ENCODE measurements at regions not wholly inside any gene's neighbourhood (a gene's known extent, or its start where the extent isn't known, plus 50 kb on each side); places are given as distances from the start of the nearest gene placed in this dataset.

- no peak overlapping the region for H3K4me2 ChIP-seq (ENCODE audit: low read depth, low read length)
- intact Hi-C loops (cut with micrococcal nuclease; ENCODE audit: unreplicated experiment) (no loop called here), in situ Hi-C loops (cut with HindIII; ENCODE audit: extremely low pct_ligation_motif_present, low pct_unique_long_range_greater_than_20kb) (no loop called here)
- H3K4me1 ChIP-seq (ENCODE audit: insufficient read depth, low read length), result no peaks in the 10 kb centered on the region
- H4K20me1 ChIP-seq (ENCODE audit: insufficient read depth, low read length), result no peaks in the 10 kb centered on the region
- DNase-seq (ENCODE audit: low spot score) (no peak), FAIRE-seq (no peak), ATAC-seq (no peak)
- no TSS peak for BruUV-seq (replicated peaks)
- no peaks in the 10 kb centered on the region for H3K79me2 ChIP-seq (ENCODE audit: insufficient read depth, low read length)
- ChIA-PET CTCF (ENCODE audit: low intra/inter-chr PET ratio, low total read pairs) (no interaction called here), POLR2A (no interaction called here)
- no peaks in the 10 kb centered on the region for H3K27me3 ChIP-seq (ENCODE audit: control insufficient read depth in 1 of 2, insufficient read depth in 2 of 2, low read length in 2 of 2)
- no peak for TF ChIP-seq SMAD9 (CRISPR knock-in tag; IDR thresholded peaks at IDR 0.05)
- TF ChIP-seq ZNF878 (CRISPR knock-in tag; IDR thresholded peaks at IDR 0.05), result no peak
- no peak for TF ChIP-seq E2F1 (CRISPR knock-in tag; IDR thresholded peaks at IDR 0.05)
- no peak for TF ChIP-seq ZNF136 (CRISPR knock-in tag; IDR thresholded peaks at IDR 0.05; ENCODE audit: low read depth)
- no peak for TF ChIP-seq SMC3 (IDR thresholded peaks at IDR 0.05; ENCODE audit: low read length)
- TF ChIP-seq GATAD2A (CRISPR knock-in tag; IDR thresholded peaks at IDR 0.05), result no peak
- no peak for TF ChIP-seq KLF9 (CRISPR knock-in tag; IDR thresholded peaks at IDR 0.05; ENCODE audit: low read depth)
- no peak for TF ChIP-seq NFKB2 (CRISPR knock-in tag; IDR thresholded peaks at IDR 0.05; ENCODE audit: borderline replicate concordance)
- H3K9me3 ChIP-seq (ENCODE audit: low read length), result no peaks in the 10 kb centered on the region
- no peak overlapping the region for H3K4me3 ChIP-seq (replicated peaks in 1 of 3; ENCODE audit: insufficient read depth in 1 of 3, low read depth in 2 of 3, low read length in 3 of 3)
- H3K9ac ChIP-seq (ENCODE audit: insufficient read depth, low read depth, low read length), result no peak overlapping the region
- no peak overlapping the region for H3K27ac ChIP-seq (ENCODE audit: extremely low read length, insufficient read depth, low read length)
- no peak overlapping the region for H2AFZ ChIP-seq (ENCODE audit: low read length)
- H3K36me3 ChIP-seq (replicated peaks in 1 of 2; ENCODE audit: control insufficient read depth in 1 of 2, insufficient read depth in 2 of 2, low read length in 2 of 2), result no peaks in the 10 kb centered on the region
Measured at GRCh38 chr5:125106881-125107280, 360.4 kb upstream of the ZNF608 start.

DNA sequence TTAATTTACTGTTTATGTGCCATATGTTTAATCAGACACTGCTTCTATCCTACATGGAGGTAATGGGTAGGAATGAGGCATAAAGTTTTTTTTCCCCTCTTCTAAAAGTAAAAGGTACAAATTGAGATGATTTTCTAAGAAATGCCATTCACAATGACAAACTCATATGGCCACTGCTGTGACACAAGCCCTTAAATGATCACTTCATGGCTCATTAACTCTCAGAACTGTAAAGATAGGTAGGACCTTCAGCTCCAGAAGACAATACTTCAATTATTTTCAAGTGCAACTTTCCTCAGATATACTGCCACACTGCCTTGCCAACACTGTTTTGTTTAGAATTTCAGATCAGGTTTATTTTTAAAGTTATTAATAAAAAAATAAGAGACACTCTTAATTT lies 362.9 kb upstream of the ZNF608 start:
- no peaks in the 10 kb centered on the region for H3K79me2 ChIP-seq (ENCODE audit: insufficient read depth, low read length)
- BruUV-seq (replicated peaks), result no TSS peak
- POLR2A ChIA-PET, result no interaction called here
- no peak for TF ChIP-seq RCOR2 (CRISPR knock-in tag; IDR thresholded peaks at IDR 0.05)
- TF ChIP-seq RNF2 (conservative IDR thresholded peaks at IDR 0.05; ENCODE audit: low read depth), result no peak
- H3K4me3 ChIP-seq (replicated peaks in 1 of 3; ENCODE audit: insufficient read depth in 1 of 3, low read depth in 2 of 3, low read length in 3 of 3), result no peak overlapping the region
- in situ Hi-C loops (cut with HindIII; ENCODE audit: extremely low pct_ligation_motif_present, low pct_unique_long_range_greater_than_20kb), result no loop called here
- DNase-seq (ENCODE audit: low spot score), result no peak
- FAIRE-seq, result no peak
- H3K36me3 ChIP-seq (replicated peaks in 1 of 2; ENCODE audit: control insufficient read depth in 1 of 2, insufficient read depth in 2 of 2, low read length in 2 of 2), result no peaks in the 10 kb centered on the region
- no peak overlapping the region for H2AFZ ChIP-seq (ENCODE audit: low read length)
- intact Hi-C loops (cut with micrococcal nuclease; ENCODE audit: unreplicated experiment), result no loop called here
- H3K4me2 ChIP-seq (ENCODE audit: low read depth, low read length), result no peak overlapping the region
- CTCF ChIA-PET (ENCODE audit: low intra/inter-chr PET ratio, low total read pairs), result no interaction called here
- no peak for ATAC-seq
- H4K20me1 ChIP-seq (ENCODE audit: insufficient read depth, low read length), result no peaks in the 10 kb centered on the region
- no peaks in the 10 kb centered on the region for H3K9me3 ChIP-seq (ENCODE audit: low read length)
- H3K27me3 ChIP-seq (ENCODE audit: control insufficient read depth in 1 of 2, insufficient read depth in 2 of 2, low read length in 2 of 2), result no peaks in the 10 kb centered on the region
- no peak overlapping the region for H3K27ac ChIP-seq (ENCODE audit: extremely low read length, insufficient read depth, low read length)
- H3K4me1 ChIP-seq (ENCODE audit: insufficient read depth, low read length), result peaks cover 2% of the 10 kb centered on the region; the same call in 1 of the 2 replicates
- H3K9ac ChIP-seq (ENCODE audit: insufficient read depth, low read depth, low read length), result no peak overlapping the region

All from HepG2 (cell line).